GM12878 (cell line): ENCODE measurements at regions not wholly inside any gene's neighbourhood (a gene's known extent, or its start where the extent isn't known, plus 50 kb on each side); places are given as distances from the start of the nearest gene placed in this dataset.

ENCODE experiments used
- ATAC-seq: fragments of 200-7000 bp; cut with Tn5 transposase; 3 replicates; pipeline ENCODE4 v1.9.1; 2020; ENCODE audit warnings: mild to moderate bottlenecking, moderate library complexity
- BruUV-seq: library from RNA; stranded (reverse); fragments of 400-500 nt; replicated peaks from 2 replicates; lab custom pipeline; 2021; lab: Mats Ljungman, UMichigan
- CTCF ChIA-PET: fragments of 300-600 bp; sonication (Branson Sonifier 250); formaldehyde crosslinking; extraction: SDS; loops from one replicate; lab custom pipeline; 2021; ENCODE audit warnings: inconsistent platforms; lab: Yijun Ruan, JAX
- POLR2A ChIA-PET: fragments of 350-600 bp; formaldehyde crosslinking; extraction: SDS; loops from one replicate; lab custom pipeline; 2021; ENCODE audit warnings: inconsistent platforms; lab: Charles Lee
- RAD21 ChIA-PET: fragments of 300-600 bp; sonication (Branson Sonifier 250); formaldehyde crosslinking; loops from one replicate; lab custom pipeline; 2023; ENCODE audit warnings: antibody characterized with exemption; ENCODE audit not compliant: unreplicated experiment; lab: Charles Lee
- SMC1A ChIA-PET: fragments of 300-600 bp; sonication (Branson Sonifier 250); formaldehyde crosslinking; loops from one replicate; lab custom pipeline; 2023; ENCODE audit not compliant: unreplicated experiment, uncharacterized antibody; lab: Charles Lee
- DNase-seq: peaks from one replicate; pipeline ENCODE4 v3.0.0-alpha.2; 2011; ENCODE audit warnings: low read depth, low spot score
- FAIRE-seq: peaks from 3 replicates; lab custom pipeline; 2011; peaks lifted over from hg19 to GRCh38; lab: Jason Lieb, UNC
- H2AFZ ChIP-seq: 2 replicates; pipeline ENCODE4 v1.6.0; 2011; ENCODE audit warnings: low read depth, low read length, control low read depth; ENCODE audit not compliant: control insufficient read depth
- H3K27ac ChIP-seq: 2 replicates; pipeline ENCODE4 v1.5.1; 2011; ENCODE audit warnings: control low read depth; ENCODE audit not compliant: control insufficient read depth, insufficient read depth
- H3K27me3 ChIP-seq, 2 experiments: replicated peaks in 1 of 2; 2 replicates each; pipeline versions ENCODE4 v1.6.0 to v1.6.1; 2011; ENCODE audit warnings: low read length in 1 of 2; ENCODE audit not compliant: control insufficient read depth in 2 of 2, insufficient read depth in 2 of 2
- H3K36me3 ChIP-seq, 2 experiments: 2 replicates each; pipeline ENCODE4 v1.5.1; 2011; ENCODE audit warnings: low read length in 1 of 2; ENCODE audit not compliant: control insufficient read depth in 2 of 2, insufficient read depth in 2 of 2
- H3K4me1 ChIP-seq: 2 replicates; pipeline ENCODE4 v1.6.1; 2011; ENCODE audit warnings: mild to moderate bottlenecking, low read length, moderate library complexity, mixed read lengths; ENCODE audit not compliant: control insufficient read depth, insufficient read depth
- H3K4me2 ChIP-seq: 2 replicates; pipeline ENCODE4 v1.6.0; 2011; ENCODE audit warnings: control low read depth; ENCODE audit not compliant: control insufficient read depth, insufficient read depth
- H3K4me3 ChIP-seq: fragments of 200-600 bp; sonication (generic); 2 replicates; pipeline ENCODE4 v1.5.1; 2016
- H3K79me2 ChIP-seq: 2 replicates; pipeline ENCODE4 v1.6.0; 2011; ENCODE audit warnings: low read length; ENCODE audit not compliant: control insufficient read depth, insufficient read depth
- H3K9ac ChIP-seq: 2 replicates; pipeline ENCODE4 v1.8.0; 2011; ENCODE audit warnings: low read length, control low read depth, mixed read lengths; ENCODE audit not compliant: control insufficient read depth, insufficient read depth
- H3K9me3 ChIP-seq: replicated peaks from 3 replicates; pipeline ENCODE4 v1.5.1; 2011; ENCODE audit warnings: mild to moderate bottlenecking, low read length; ENCODE audit not compliant: control insufficient read depth, insufficient read depth
- H4K20me1 ChIP-seq: 2 replicates; pipeline ENCODE4 v1.6.0; 2011; ENCODE audit not compliant: control insufficient read depth, insufficient read depth
- ESRRA ChIP-seq: IDR thresholded peaks from 2 replicates; pipeline ENCODE4 v1.6.1; 2012; ENCODE audit warnings: mild to moderate bottlenecking, low read length, improper control_type of control experiment
- IRF3 ChIP-seq: fragments of 450-650 bp; IDR thresholded peaks from 2 replicates; pipeline ENCODE4 v1.6.1; 2014; ENCODE audit warnings: mild to moderate bottlenecking
- NFIC ChIP-seq: IDR thresholded peaks from 2 replicates; pipeline ENCODE4 v1.6.1; 2012; ENCODE audit warnings: low read depth, mild to moderate bottlenecking, inconsistent platforms, low read length, moderate library complexity
- POLR2AphosphoS2 ChIP-seq: IDR thresholded peaks from 2 replicates; pipeline ENCODE4 v1.6.1; 2011; ENCODE audit warnings: low read depth, mild to moderate bottlenecking, low read length, improper control_type of control experiment, moderate library complexity
- PRDM15 ChIP-seq: fragments of 450-650 bp; formaldehyde crosslinking; IDR thresholded peaks from 2 replicates; pipeline ENCODE4 v1.4.0; 2020; ENCODE audit warnings: mild to moderate bottlenecking, moderate library complexity
- RBBP5 ChIP-seq: fragments of 200-600 bp; sonication (generic); conservative IDR thresholded peaks from 2 replicates; pipeline ENCODE4 v1.6.1; 2016
- REST ChIP-seq: IDR thresholded peaks from 2 replicates; pipeline ENCODE4 v1.6.1; 2012; ENCODE audit warnings: mild to moderate bottlenecking, low read depth, low read length
- SMAD1 ChIP-seq: fragments of 450-650 bp; IDR thresholded peaks from 2 replicates; pipeline ENCODE4 v1.6.1; 2018; ENCODE audit warnings: mild to moderate bottlenecking, low read depth; ENCODE audit not compliant: partially characterized antibody
- SRF ChIP-seq, 2 experiments: IDR thresholded peaks; 2 replicates each; pipeline ENCODE4 v1.6.1; 2011; ENCODE audit warnings: low read depth in 2 of 2, low read length in 2 of 2, mild to moderate bottlenecking in 1 of 2, moderate library complexity in 1 of 2
- WGBS: methylation state at CpG from one replicate; pipeline ENCODE4 v1.1.6; 2016; ENCODE audit warnings: low lambda C conversion rate; ENCODE audit not compliant: insufficient replicate concordance, insufficient coverage; ENCODE audit errors: missing lambda C conversion rate; 5-methylcytosine and 5-hydroxymethylcytosine counted together
- in situ Hi-C: fragments of 300-500 bp; cut with MboI; formaldehyde crosslinking; loops from 9 replicates; pipeline ENCODE4 v1.14.3; 2018; ENCODE audit warnings: mixed read lengths
- intact Hi-C: fragments of 100-400 bp; cut with micrococcal nuclease; formaldehyde crosslinking; loops from one replicate; pipeline ENCODE4 v1.14.2; 2022; ENCODE audit not compliant: unreplicated experiment
- TF ChIP-seq, protein P1 (sequence below): fragments of 450-650 bp; IDR thresholded peaks from 2 replicates; pipeline ENCODE4 v1.6.1; 2017; ENCODE audit warnings: mild to moderate bottlenecking, moderate library complexity

GRCh38 chr3:177599837-177600236 lies 402.6 kb upstream of the TBL1XR1 start (continued):
- TF ChIP-seq IRF3 (no peak), NFIC (no peak), PRDM15 (CRISPR knock-in tag) (no peak), RBBP5 (no peak)

GRCh38 chr3:177600411-177600810 lies 403.1 kb upstream of the TBL1XR1 start:
- Histone ChIP-seq H3K4me1 (peaks cover 26% of the 10 kb centered on the region), H3K9me3 (no peaks in the 10 kb centered on the region; the same call in 2 of the 3 replicates), H3K36me3 (no peaks in the 10 kb centered on the region), H4K20me1 (no peaks in the 10 kb centered on the region), H3K27ac (no peak overlapping the region), H2AFZ (no peak overlapping the region; the same call in 1 of the 2 replicates), H3K4me2 (no peak overlapping the region), H3K4me3 (no peak overlapping the region), H3K27me3 (no peaks in the 10 kb centered on the region), H3K9ac (no peak overlapping the region), H3K79me2 (no peaks in the 10 kb centered on the region)
- CTCF ChIA-PET, result no interaction called here
- DNase-seq (no peak), FAIRE-seq (no peak), ATAC-seq (no peak)
- POLR2A ChIA-PET, result no interaction called here
- RAD21 ChIA-PET, result no interaction called here
- SMC1A ChIA-PET, result interaction anchor here (1.3 kb wide), 1 partner anchor 13 kb away, joined by 4 read pairs; no protein-coding TSS in a partner anchor
- 37% methylated on average over 2 of the region's 2 CpGs for WGBS
- intact Hi-C loops, result no loop called here
- BruUV-seq, result no TSS peak
- in situ Hi-C loops, result no loop called here
- TF ChIP-seq, protein P1, sequence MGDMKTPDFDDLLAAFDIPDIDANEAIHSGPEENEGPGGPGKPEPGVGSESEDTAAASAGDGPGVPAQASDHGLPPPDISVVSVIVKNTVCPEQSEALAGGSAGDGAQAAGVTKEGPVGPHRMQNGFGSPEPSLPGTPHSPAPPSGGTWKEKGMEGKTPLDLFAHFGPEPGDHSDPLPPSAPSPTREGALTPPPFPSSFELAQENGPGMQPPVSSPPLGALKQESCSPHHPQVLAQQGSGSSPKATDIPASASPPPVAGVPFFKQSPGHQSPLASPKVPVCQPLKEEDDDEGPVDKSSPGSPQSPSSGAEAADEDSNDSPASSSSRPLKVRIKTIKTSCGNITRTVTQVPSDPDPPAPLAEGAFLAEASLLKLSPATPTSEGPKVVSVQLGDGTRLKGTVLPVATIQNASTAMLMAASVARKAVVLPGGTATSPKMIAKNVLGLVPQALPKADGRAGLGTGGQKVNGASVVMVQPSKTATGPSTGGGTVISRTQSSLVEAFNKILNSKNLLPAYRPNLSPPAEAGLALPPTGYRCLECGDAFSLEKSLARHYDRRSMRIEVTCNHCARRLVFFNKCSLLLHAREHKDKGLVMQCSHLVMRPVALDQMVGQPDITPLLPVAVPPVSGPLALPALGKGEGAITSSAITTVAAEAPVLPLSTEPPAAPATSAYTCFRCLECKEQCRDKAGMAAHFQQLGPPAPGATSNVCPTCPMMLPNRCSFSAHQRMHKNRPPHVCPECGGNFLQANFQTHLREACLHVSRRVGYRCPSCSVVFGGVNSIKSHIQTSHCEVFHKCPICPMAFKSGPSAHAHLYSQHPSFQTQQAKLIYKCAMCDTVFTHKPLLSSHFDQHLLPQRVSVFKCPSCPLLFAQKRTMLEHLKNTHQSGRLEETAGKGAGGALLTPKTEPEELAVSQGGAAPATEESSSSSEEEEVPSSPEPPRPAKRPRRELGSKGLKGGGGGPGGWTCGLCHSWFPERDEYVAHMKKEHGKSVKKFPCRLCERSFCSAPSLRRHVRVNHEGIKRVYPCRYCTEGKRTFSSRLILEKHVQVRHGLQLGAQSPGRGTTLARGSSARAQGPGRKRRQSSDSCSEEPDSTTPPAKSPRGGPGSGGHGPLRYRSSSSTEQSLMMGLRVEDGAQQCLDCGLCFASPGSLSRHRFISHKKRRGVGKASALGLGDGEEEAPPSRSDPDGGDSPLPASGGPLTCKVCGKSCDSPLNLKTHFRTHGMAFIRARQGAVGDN, result no peak
- TF ChIP-seq SRF (IDR thresholded peaks at IDR 0.05; ENCODE audit: low read depth in 2 of 2, low read length in 2 of 2) (no peak), SMAD1 (no peak), REST (no peak), POLR2AphosphoS2 (no peak), ESRRA (no peak)
